Effector memory CD4-positive, alpha-beta T cell (primary cell): ENCODE measurements at regions not wholly inside any gene's neighbourhood (a gene's known extent, or its start where the extent isn't known, plus 50 kb on each side); places are given as distances from the start of the nearest gene placed in this dataset.
"Not testable (repeated sequence)": the region's sequence is repeated elsewhere in the genome, so short reads cannot be mapped to it uniquely, and the experiment has no call there.

Source experiments
- DNase-seq, 3 donors: peaks; one replicate each; pipeline ENCODE4 v3.0.0-alpha.2; 2020
- H3K27ac ChIP-seq: 2 replicates; pipeline ENCODE4 v1.7.0; 2013; ENCODE audit warnings: mild to moderate bottlenecking, low read length, moderate library complexity; ENCODE audit not compliant: insufficient read depth, poor library complexity, severe bottlenecking
- H3K27me3 ChIP-seq: replicated peaks from 2 replicates; pipeline ENCODE4 v1.7.0; 2013; ENCODE audit warnings: mild to moderate bottlenecking, low read length; ENCODE audit not compliant: insufficient read depth, control insufficient read depth, poor library complexity, severe bottlenecking
- H3K36me3 ChIP-seq: 2 replicates; pipeline ENCODE4 v1.7.0; 2013; ENCODE audit warnings: mild to moderate bottlenecking, low read length, moderate library complexity; ENCODE audit not compliant: control insufficient read depth, insufficient read depth
- H3K4me1 ChIP-seq: 2 replicates; pipeline ENCODE4 v1.7.0; 2013; ENCODE audit warnings: low read length, mild to moderate bottlenecking; ENCODE audit not compliant: control insufficient read depth, insufficient read depth, poor library complexity, severe bottlenecking
- H3K4me3 ChIP-seq: 2 replicates; pipeline ENCODE4 v1.7.0; 2013; ENCODE audit warnings: low read length, low read depth, mild to moderate bottlenecking; ENCODE audit not compliant: insufficient read depth, poor library complexity, severe bottlenecking
- H3K9me3 ChIP-seq: 2 replicates; pipeline ENCODE4 v1.7.0; 2013; ENCODE audit warnings: mild to moderate bottlenecking, low read length, moderate library complexity; ENCODE audit not compliant: control insufficient read depth

DNA sequence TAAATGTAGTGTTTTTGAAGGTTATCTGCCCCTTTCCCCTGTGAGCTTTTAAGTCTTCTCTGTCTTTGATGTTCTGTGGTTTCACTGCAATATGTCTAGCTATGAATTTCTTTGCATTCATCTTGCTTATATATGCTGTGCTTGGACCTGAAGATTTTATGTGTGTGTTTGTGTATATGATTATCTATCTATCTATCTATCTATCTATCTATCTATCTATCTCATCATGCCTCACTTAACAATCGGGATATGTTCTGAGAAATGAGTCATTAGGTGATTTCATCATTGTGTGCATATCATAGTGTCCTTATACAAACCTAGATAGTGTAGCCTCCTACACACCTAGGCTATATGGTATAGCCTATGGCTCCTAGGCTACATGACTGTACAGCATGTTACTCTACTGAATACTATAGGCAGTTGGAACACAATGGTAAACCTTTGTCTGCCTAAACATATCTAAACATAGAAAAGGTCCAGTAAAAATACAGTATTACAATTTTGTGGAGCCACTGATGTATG lies 173.9 kb downstream of the NPIPA7 start:
- not testable (repeated sequence) for H3K9me3 ChIP-seq, DNase-seq, H3K27me3 ChIP-seq

DNA sequence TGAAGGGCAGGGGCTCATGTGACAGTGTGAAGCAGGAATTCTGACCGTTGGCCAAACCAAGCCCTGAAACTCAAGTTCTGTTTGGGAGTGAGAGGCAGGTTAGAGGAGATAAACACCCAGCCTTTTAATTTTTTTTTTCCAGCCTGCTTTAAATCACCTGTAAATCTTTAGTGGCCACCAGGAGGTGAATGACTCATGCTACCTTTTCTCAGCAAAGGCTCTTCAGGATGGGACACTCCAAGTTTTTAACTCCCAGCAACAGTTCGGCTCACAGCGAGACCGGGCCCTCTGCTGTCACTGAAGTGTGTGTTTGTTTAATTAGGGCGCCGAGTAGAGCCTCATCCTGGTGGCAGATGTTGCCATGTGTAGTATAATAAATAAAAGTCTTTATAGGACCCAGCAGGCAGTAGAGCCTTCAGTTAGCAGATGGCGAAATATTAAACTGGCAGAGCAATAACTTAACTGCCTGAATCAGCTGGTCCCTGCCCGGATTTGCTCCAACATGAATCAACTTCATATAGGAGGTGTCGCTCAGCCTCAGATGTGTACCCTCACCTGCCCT lies 180.3 kb downstream of the NPIPA7 start:
- H3K4me3 ChIP-seq, H3K27me3 ChIP-seq, H3K36me3 ChIP-seq, H3K9me3 ChIP-seq, H3K4me1 ChIP-seq, H3K27ac ChIP-seq, DNase-seq: not testable (repeated sequence)

More for the DNA sequence above, 173.9 kb downstream of the NPIPA7 start:
- not testable (repeated sequence) for H3K4me3 ChIP-seq, H3K27ac ChIP-seq, H3K36me3 ChIP-seq, H3K4me1 ChIP-seq

DNA sequence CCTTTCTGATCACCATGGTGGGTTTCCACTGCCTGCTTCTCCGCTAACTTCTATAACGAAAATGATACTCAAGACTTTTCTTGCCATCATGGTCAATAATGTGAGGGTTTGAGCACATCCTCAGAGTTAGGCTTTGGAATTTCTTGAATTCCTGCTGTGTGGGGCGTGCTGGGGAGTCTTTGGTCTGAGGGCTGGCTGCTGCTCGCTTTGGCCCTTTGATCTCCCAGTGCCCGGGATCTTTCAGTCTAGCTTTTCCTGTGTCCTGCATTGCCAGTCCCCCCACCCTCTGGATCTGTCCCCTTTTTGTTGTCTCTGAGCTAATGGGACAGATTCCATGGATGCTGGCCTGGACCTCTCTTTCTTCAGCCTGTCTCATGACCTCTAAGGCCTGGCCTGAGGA lies 182.6 kb downstream of the NPIPA7 start:
- not testable (repeated sequence) for H3K27me3 ChIP-seq, H3K4me3 ChIP-seq, DNase-seq, H3K36me3 ChIP-seq, H3K9me3 ChIP-seq, H3K27ac ChIP-seq, H3K4me1 ChIP-seq

DNA sequence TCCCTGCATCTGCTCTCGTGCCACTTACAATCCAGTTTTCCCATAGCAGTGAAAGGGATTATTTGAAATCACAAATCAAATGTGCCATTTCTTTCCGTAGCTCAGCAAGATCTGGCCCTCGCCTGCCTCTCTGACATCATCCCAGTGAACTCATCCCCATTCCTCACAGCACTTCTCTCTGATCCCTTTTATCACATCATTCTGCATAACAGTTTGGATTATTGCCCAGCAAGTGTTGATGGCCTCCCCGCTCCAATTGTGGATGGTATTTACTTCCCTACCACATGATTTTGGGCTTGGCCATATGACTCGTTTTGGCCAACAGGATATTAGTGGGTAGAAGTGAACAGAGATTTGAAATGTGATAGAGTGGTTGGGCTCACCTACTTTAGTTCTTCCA lies 185.0 kb downstream of the NPIPA7 start:
- H3K4me1 ChIP-seq, H3K27me3 ChIP-seq, H3K4me3 ChIP-seq, H3K27ac ChIP-seq, DNase-seq, H3K9me3 ChIP-seq, H3K36me3 ChIP-seq: not testable (repeated sequence)

DNA sequence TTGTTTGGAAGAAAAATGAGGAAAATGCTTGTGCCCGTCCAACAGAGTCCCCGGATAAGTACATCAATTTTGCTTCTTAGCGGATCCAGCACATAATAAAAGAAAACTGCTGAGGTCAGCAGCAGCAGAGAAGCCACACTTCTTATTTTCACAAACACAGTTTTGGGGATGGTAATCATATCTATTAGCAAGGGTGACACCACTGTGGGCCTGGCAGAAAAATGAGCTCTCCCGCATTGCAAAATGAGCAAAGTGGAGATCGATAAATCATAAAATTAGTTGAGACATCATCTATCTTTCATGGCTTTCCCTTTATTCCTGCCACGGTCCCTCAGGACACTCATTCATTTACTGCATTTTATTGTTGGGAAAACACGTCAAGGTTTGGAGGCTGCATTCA lies 186.4 kb downstream of the NPIPA7 start:
- not testable (repeated sequence) for H3K9me3 ChIP-seq, H3K4me1 ChIP-seq, H3K27me3 ChIP-seq, H3K27ac ChIP-seq, H3K4me3 ChIP-seq, DNase-seq, H3K36me3 ChIP-seq

DNA sequence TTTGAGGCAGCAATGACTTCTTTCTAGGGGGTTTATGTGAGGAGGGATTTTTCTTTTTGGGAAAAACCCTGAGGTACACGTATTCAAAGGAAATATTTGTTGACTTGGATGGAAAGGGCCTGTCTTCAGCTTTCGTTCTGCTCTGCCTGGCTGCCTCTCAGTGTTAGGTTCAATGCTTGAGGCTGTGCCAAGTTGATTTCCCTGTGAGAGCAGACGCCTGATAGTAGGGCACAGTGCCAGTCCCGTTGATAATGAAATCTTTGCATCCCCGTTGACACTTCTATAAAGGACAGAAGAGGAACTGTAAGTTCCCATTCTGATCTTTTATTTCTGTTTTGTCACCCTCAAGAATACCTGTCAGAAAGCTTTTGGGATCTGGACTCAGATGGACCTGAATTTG lies 191.1 kb downstream of the NPIPA7 start:
- not testable (repeated sequence) for H3K27ac ChIP-seq, DNase-seq, H3K4me1 ChIP-seq, H3K9me3 ChIP-seq, H3K27me3 ChIP-seq, H3K36me3 ChIP-seq, H3K4me3 ChIP-seq

DNA sequence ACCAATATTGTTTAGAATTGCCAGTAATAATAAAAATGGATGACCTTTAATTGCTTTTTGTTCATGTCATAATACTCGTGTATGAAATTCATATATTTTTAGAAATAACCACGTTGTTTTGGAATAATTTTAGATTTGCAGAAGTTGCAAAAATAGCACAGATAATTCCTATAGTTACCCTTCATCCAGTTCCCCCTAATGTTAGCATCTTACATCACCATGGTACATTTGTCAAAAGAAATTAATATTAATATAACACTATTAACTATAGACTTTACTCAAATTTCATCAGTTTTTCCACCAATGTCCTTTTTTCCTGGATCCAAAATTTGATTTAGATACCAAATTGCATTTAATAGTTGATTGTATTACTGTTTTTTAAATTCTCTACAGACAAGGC lies 191.9 kb downstream of the NPIPA7 start:
- H3K27ac ChIP-seq, H3K4me3 ChIP-seq, DNase-seq, H3K9me3 ChIP-seq, H3K36me3 ChIP-seq, H3K4me1 ChIP-seq, H3K27me3 ChIP-seq: not testable (repeated sequence)

DNA sequence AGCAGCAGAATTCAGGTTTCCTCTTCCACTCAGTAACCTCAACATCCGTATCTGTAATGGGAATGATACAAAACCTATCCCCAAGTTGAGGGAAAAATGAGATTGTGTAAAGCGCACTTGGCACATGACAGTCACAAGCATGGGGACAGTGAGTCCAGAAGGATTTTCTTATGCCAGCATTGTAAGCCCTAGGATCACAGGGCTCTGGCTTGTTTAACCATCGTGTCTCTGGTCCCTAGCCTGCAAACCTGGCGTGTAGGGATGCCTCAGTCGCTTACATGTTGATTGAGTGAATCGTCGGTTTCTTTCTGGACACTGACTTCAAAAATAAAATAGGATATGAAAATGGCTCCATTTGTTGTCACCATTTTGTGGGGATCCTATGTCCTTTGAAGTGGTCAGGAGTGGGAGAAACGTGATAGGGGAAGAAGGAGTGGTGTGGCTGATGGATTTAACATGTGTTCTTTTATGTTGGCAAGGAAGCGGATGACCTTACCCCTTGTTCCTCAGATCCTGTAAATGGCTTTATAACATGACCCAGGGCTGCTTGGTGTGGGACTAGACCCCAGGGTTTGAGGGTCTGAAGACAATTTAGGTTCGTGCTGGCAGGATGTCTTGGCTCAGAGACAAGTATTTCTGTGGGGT lies 193.3 kb downstream of the NPIPA7 start:
- not testable (repeated sequence) for H3K27ac ChIP-seq, H3K9me3 ChIP-seq, H3K36me3 ChIP-seq, DNase-seq, H3K4me1 ChIP-seq, H3K4me3 ChIP-seq, H3K27me3 ChIP-seq

DNA sequence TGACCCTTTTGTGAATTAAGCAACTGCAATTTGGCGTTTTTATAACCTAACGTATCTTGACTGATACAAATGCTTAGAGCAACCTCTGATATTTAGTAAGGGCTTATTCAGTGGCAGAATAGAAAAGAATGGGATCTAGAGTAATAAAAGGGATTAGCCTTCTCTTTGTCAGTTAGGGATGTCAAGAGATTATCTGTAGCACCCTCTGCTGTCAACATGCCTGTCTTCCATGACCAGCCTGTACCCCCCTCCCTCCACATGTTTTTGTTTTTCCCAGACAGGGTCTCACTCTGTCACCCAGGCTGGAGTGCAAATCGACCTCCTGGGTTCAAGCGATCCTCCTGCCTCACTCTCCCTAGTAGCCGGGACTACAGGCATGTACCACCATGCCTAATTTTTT lies 198.1 kb downstream of the NPIPA7 start:
- H3K27ac ChIP-seq, H3K4me1 ChIP-seq, H3K36me3 ChIP-seq, H3K9me3 ChIP-seq, H3K27me3 ChIP-seq, H3K4me3 ChIP-seq, DNase-seq: not testable (repeated sequence)

DNA sequence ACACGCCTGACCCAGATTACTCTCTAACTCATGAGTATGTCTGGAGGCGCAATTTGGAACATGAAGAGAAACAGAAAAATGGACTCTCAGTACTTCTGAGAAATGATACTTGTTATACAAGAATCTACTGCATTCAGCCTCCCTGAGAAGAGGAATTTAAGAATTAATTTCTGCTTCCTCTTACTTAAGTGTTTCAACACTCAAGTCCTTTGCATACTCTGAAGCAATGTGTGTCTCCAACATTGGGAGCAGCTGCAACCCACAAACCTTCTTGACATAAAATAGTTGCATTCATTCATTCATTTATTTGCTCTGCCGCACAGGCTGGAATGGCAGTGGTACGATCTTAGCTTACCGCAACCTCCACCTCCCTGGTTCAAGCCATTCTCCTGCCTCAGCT lies 199.8 kb downstream of the NPIPA7 start:
- no peak overlapping the region for H3K27ac ChIP-seq
- H3K27me3 ChIP-seq, result no peaks in the 10 kb centered on the region
- no peaks in the 10 kb centered on the region for H3K4me1 ChIP-seq
- no peaks in the 10 kb centered on the region for H3K9me3 ChIP-seq
- H3K36me3 ChIP-seq, result no peaks in the 10 kb centered on the region
- no peak overlapping the region for H3K4me3 ChIP-seq
- DNase-seq, result no peak
